Lower lobe of right lung (tissue), 2 donors: ENCODE measurements at regions not wholly inside any gene's neighbourhood (a gene's known extent, or its start where the extent isn't known, plus 50 kb on each side); places are given as distances from the start of the nearest gene placed in this dataset.

Source experiments
- ATAC-seq, 2 donors: fragments of 200-7000 bp; cut with Tn5 transposase; one replicate each; pipeline ENCODE4 v1.9.1; 2020 to 2022; ENCODE audit warnings: mild to moderate bottlenecking in 2 of 2, moderate library complexity in 2 of 2
- DNase-seq: peaks from one replicate; pipeline ENCODE4 v3.0.0-alpha.2; 2020
- H3K27ac ChIP-seq: fragments of 200-600 bp; one replicate; pipeline ENCODE4 v1.8.0; 2022
- H3K27me3 ChIP-seq: fragments of 200-600 bp; one replicate; pipeline ENCODE4 v1.8.0; 2022; ENCODE audit warnings: low read depth
- H3K36me3 ChIP-seq: fragments of 200-600 bp; one replicate; pipeline ENCODE4 v1.8.0; 2022; ENCODE audit warnings: mild to moderate bottlenecking
- H3K4me1 ChIP-seq: fragments of 200-600 bp; one replicate; pipeline ENCODE4 v1.8.0; 2022
- H3K4me3 ChIP-seq: fragments of 200-600 bp; one replicate; pipeline ENCODE4 v1.8.0; 2022; ENCODE audit warnings: mild to moderate bottlenecking
- H3K9me3 ChIP-seq: fragments of 200-600 bp; one replicate; pipeline ENCODE4 v1.8.0; 2022
- CTCF ChIP-seq: fragments of 200-600 bp; IDR thresholded peaks from one replicate; pipeline ENCODE4 v1.8.0; 2022; ENCODE audit warnings: antibody characterized with exemption, mild to moderate bottlenecking
- intact Hi-C: fragments of 100-400 bp; cut with DNase I; formaldehyde crosslinking; loops from one replicate; pipeline ENCODE4 v1.11.0; 2022
- donor health status: DM: no; HTN: yes; CAD: no; lungs with severe emphysema.

GRCh38 chr10:78212060-78212785 is 178.6 kb downstream of the RPS24 start:
- TF ChIP-seq CTCF: no peak
- no peaks in the 10 kb centered on the region for H3K36me3 ChIP-seq
- peaks cover 3% of the 10 kb centered on the region for H3K4me1 ChIP-seq
- no peaks in the 10 kb centered on the region for H3K9me3 ChIP-seq
- intact Hi-C loops: no loop called here
- no peaks in the 10 kb centered on the region for H3K27me3 ChIP-seq
- DNase-seq: no peak
- H3K27ac ChIP-seq: no peak overlapping the region
- peak in 1 of 2 donors; percentile 14 for ATAC-seq
- H3K4me3 ChIP-seq: no peak overlapping the region

- no peaks in the 10 kb centered on the region for H3K9me3 ChIP-seq
- H3K27ac ChIP-seq: no peak overlapping the region
- DNase-seq: no peak
- intact Hi-C loops: no loop called here
- no peak for ATAC-seq
- peaks cover 9% of the 10 kb centered on the region for H3K4me1 ChIP-seq
- TF ChIP-seq CTCF: no peak
- H3K4me3 ChIP-seq: no peak overlapping the region
- H3K27me3 ChIP-seq: no peaks in the 10 kb centered on the region
- H3K36me3 ChIP-seq: no peaks in the 10 kb centered on the region
Observed at GRCh38 chr10:78212786-78213175, 179.1 kb downstream of the RPS24 start.

- H3K27ac ChIP-seq: no peak overlapping the region
- no peak for DNase-seq
- no peaks in the 10 kb centered on the region for H3K27me3 ChIP-seq
- TF ChIP-seq CTCF: no peak
- H3K4me1 ChIP-seq: peaks cover 12% of the 10 kb centered on the region
- H3K4me3 ChIP-seq: no peak overlapping the region
- no peaks in the 10 kb centered on the region for H3K36me3 ChIP-seq
- ATAC-seq: no peak
- H3K9me3 ChIP-seq: no peaks in the 10 kb centered on the region
- intact Hi-C loops: no loop called here
Observed at GRCh38 chr10:78214955-78215354, 181.3 kb downstream of the RPS24 start.

GRCh38 chr10:78215645-78216044 is 182.0 kb downstream of the RPS24 start:
- ATAC-seq (peak in 1 of 2 donors; percentile 28), DNase-seq (no peak)
- Histone ChIP-seq H3K9me3 (no peaks in the 10 kb centered on the region), H3K27ac (no peak overlapping the region), H3K4me3 (no peak overlapping the region), H3K4me1 (peaks cover 12% of the 10 kb centered on the region), H3K36me3 (no peaks in the 10 kb centered on the region), H3K27me3 (no peaks in the 10 kb centered on the region)
- intact Hi-C loops: no loop called here
- TF ChIP-seq CTCF: no peak

GRCh38 chr10:78217336-78217735 is 183.7 kb downstream of the RPS24 start:
- DNase-seq (no peak), ATAC-seq (no peak)
- no peak overlapping the region for H3K27ac ChIP-seq
- H3K4me1 ChIP-seq: peaks cover 12% of the 10 kb centered on the region
- H3K4me3 ChIP-seq: no peak overlapping the region
- intact Hi-C loops: no loop called here
- H3K9me3 ChIP-seq: no peaks in the 10 kb centered on the region
- H3K27me3 ChIP-seq: no peaks in the 10 kb centered on the region
- H3K36me3 ChIP-seq: no peaks in the 10 kb centered on the region
- TF ChIP-seq CTCF: no peak
